ENCODE measurements at regions not wholly inside any gene's neighbourhood (a gene's known extent, or its start where the extent isn't known, plus 50 kb on each side); places are given as distances from the start of the nearest gene placed in this dataset.

- intact Hi-C loops (cut with DNase I), result no loop called here
- Histone ChIP-seq H3K36me3 (no peaks in the 10 kb centered on the region), H3K27ac (peak overlapping the region in 1 of 4 donors; percentile 51), H3K4me1 (no peaks in the 10 kb centered on the region), H3K27me3 (peaks cover 0 to 10% (median 0%) of the 10 kb centered on the region in 4 donors), H3K9me3 (no peaks in the 10 kb centered on the region), H3K4me3 (no peak overlapping the region)
- DNase-seq, result no peak
- TF ChIP-seq CTCF (IDR thresholded peaks at IDR 0.05), result no peak
- TF ChIP-seq POLR2A (IDR thresholded peaks at IDR 0.05), result no peak
- WGBS, 2 donors, result 35 to 44% methylated on average over 8 of the region's 8 CpGs
Measured at GRCh38 chr5:6905423-6905822, 192.2 kb downstream of the TENT4A start.

- Histone ChIP-seq H3K36me3 (no peaks in the 10 kb centered on the region), H3K27me3 (peaks cover 0 to 10% (median 0%) of the 10 kb centered on the region in 4 donors), H3K9me3 (no peaks in the 10 kb centered on the region), H3K4me3 (no peak overlapping the region), H3K4me1 (no peaks in the 10 kb centered on the region), H3K27ac (peak overlapping the region in 1 of 4 donors; percentile 0)
- no peak for TF ChIP-seq CTCF (IDR thresholded peaks at IDR 0.05)
- no peak for TF ChIP-seq POLR2A (IDR thresholded peaks at IDR 0.05)
- 18 to 49% methylated on average over 4 to 5 of the region's 5 CpGs for WGBS, 2 donors
- intact Hi-C loops (cut with DNase I), result no loop called here
- no peak for DNase-seq
Measured at GRCh38 chr5:6905883-6906282, 192.7 kb downstream of the TENT4A start.

GRCh38 chr5:6907320-6907918 is 194.2 kb downstream of the TENT4A start:
- H3K4me1 ChIP-seq, result no peaks in the 10 kb centered on the region
- no peaks in the 10 kb centered on the region for H3K9me3 ChIP-seq
- 55 to 62% methylated on average over 8 of the region's 8 CpGs for WGBS, 2 donors
- H3K27ac ChIP-seq, result no peak overlapping the region
- no peaks in the 10 kb centered on the region for H3K36me3 ChIP-seq
- H3K4me3 ChIP-seq, result no peak overlapping the region
- intact Hi-C loops (cut with DNase I), result no loop called here
- H3K27me3 ChIP-seq, result peaks cover 0 to 10% (median 0%) of the 10 kb centered on the region in 4 donors
- TF ChIP-seq CTCF (IDR thresholded peaks at IDR 0.05), result no peak
- no peak for DNase-seq

GRCh38 chr5:6909901-6910300 is 196.7 kb downstream of the TENT4A start:
- 70 to 81% methylated on average over 4 of the region's 4 CpGs for WGBS, 2 donors
- no peaks in the 10 kb centered on the region for H3K4me1 ChIP-seq
- intact Hi-C loops (cut with DNase I), result no loop called here
- TF ChIP-seq CTCF (IDR thresholded peaks at IDR 0.05) (no peak), POLR2A (IDR thresholded peaks at IDR 0.05) (no peak)
- peaks cover 0 to 10% (median 0%) of the 10 kb centered on the region in 4 donors for H3K27me3 ChIP-seq
- no peak overlapping the region for H3K27ac ChIP-seq
- H3K4me3 ChIP-seq, result no peak overlapping the region
- no peaks in the 10 kb centered on the region for H3K9me3 ChIP-seq
- H3K36me3 ChIP-seq, result no peaks in the 10 kb centered on the region
- no peak for DNase-seq

- Histone ChIP-seq H3K4me1 (no peaks in the 10 kb centered on the region), H3K36me3 (no peaks in the 10 kb centered on the region), H3K27me3 (peaks cover 0 to 10% (median 0%) of the 10 kb centered on the region in 4 donors), H3K27ac (no peak overlapping the region), H3K9me3 (no peaks in the 10 kb centered on the region), H3K4me3 (no peak overlapping the region)
- whole genome bisulfite sequencing, 2 donors, result 57 to 87% methylated on average over 3 of the region's 3 CpGs
- DNase-seq, result no peak
- intact Hi-C loops (cut with DNase I), result no loop called here
- TF ChIP-seq CTCF (IDR thresholded peaks at IDR 0.05) (no peak), POLR2A (IDR thresholded peaks at IDR 0.05) (no peak)
Measured at GRCh38 chr5:6910950-6911349, 197.7 kb downstream of the TENT4A start.

Data from esophagus squamous epithelium (tissue), 5 donors.